HG03159 (cell line): ENCODE measurements at regions not wholly inside any gene's neighbourhood (a gene's known extent, or its start where the extent isn't known, plus 50 kb on each side); places are given as distances from the start of the nearest gene placed in this dataset.

ENCODE experiments used
- ATAC-seq: cut with Tn5 transposase; IDR thresholded peaks from one replicate; pipeline ENCODE4 v1.9.1; 2021; ENCODE audit warnings: mild to moderate bottlenecking, moderate library complexity; ENCODE audit not compliant: unreplicated experiment

DNA sequence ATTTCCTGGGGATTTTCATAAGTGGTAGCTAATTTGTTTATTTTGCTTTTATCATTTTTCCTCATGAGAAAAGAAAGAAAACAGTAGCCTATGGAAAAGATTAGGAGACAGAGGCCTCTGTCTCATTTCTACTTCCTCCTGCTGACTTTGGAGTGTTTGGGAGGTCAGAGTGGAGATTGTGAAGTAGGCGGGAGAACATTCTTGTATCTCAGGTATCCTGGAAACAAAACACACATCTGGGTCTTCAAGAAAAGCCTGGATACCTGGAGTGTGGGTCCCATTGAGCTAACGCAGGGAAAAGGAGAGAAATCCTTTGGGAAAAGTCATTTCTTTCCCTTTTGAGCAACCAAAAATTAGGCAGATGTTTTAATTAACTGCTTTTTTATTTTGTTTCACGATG lies 161.5 kb upstream of the DMAC1 start:
- no peak for ATAC-seq

DNA sequence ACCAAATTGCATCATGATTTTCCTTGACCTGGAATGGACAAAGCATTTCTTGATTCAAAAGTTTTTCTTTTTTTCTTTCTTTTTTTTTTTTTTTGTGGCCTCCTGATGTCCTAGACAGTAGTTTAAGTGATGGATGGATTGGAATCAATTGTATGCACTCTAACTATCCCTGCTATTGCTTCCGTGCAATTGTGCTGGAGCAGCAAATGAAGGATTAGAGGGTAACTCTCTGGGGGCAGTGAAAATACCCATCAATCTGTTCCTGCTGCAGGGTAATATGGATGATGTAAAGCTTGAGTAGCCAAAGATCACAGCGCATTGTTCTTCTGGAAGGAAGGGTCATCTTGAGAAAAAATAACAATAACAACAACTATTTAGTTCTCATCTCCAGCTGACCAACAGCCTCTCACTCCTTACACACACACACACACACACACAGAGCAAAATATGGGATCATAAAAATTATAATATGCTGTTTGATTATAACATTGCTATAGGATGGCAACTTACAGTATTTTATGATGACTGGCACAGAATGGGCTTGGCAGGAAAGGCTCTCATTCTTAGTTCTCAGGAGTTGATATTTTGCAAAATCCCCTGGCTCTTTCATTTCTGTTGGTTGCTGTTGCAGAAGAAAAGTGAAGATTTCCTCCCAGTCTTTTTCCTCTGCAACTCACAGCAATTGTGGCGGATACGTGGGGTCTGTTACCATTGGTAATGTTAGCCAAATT lies 160.9 kb upstream of the DMAC1 start:
- ATAC-seq = no peak

DNA sequence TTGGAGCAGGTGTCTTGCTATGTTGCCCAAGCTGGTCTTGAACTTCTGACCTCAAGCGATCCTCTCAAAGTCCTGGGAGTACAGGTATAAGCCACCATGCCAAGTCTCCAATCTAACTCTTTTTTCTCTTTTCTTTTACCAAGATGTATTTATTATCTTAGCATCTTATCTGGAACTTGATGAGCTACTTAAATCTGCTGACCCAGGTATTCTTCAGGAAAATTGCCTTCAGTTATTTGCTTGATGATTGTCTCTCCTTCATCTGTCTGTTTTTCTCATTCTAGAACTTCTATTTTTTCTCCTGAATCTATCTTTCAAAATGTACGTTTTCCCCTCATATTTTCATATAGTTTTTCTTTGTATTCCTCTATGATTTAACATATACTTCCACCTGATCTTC lies 158.2 kb upstream of the DMAC1 start:
- ATAC-seq = no peak

DNA sequence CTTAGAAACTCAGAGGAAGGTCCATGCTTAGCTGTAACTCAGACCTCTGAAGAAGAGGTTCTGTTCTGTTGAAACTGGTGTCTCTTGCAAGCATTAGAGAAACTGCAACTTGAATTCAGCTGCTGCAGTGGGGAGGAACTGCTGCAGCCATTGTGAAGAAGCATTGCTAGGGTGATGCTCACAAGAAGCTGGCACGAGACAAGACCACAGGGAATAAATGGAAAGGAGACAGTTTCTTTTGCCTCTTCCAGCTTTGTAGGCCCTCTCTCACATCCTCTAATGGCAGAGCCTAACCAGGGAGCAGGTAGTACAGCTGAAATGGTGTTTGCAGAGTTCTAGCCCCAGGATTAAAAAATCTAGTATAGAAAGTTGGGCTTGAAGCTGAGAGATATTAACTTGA lies 148.0 kb upstream of the DMAC1 start:
- no peak for ATAC-seq

DNA sequence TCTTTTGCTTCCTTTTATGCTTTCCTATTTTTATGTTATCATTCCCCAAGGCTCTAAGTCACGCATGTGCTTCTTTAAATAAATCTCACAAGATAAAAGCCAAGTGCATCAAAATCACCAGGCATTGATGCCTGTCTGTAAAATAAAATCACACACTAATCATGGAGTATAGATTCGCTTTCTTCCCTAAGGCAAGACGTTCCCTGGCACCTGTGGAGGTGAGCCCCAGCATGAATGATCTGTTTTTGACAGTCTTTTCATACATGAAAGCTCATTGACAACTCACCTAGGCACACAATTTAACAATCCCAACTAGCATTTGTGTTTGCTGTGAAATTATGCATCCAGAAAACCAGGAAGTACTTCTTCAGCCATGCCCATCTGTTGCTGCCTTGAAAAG lies 146.9 kb upstream of the DMAC1 start:
- ATAC-seq = no peak

DNA sequence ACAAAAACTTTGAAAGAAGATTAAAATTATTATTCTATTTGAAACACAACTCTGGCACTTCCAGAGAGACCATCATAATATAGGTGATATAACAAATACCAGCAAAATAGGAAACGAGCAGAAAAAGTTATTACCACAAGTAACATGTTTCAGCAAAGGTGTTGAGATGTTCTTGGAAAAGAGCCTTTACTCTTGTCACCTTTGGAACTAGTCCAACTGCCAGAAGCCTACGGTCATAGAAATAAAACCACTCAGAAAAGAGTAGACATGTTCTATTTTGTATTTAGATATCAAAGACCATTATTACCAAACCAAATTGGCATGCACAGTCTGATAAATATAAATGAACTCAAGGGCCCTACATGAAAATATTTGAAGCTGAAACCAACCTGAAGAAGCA lies 145.0 kb upstream of the DMAC1 start:
- ATAC-seq = no peak

DNA sequence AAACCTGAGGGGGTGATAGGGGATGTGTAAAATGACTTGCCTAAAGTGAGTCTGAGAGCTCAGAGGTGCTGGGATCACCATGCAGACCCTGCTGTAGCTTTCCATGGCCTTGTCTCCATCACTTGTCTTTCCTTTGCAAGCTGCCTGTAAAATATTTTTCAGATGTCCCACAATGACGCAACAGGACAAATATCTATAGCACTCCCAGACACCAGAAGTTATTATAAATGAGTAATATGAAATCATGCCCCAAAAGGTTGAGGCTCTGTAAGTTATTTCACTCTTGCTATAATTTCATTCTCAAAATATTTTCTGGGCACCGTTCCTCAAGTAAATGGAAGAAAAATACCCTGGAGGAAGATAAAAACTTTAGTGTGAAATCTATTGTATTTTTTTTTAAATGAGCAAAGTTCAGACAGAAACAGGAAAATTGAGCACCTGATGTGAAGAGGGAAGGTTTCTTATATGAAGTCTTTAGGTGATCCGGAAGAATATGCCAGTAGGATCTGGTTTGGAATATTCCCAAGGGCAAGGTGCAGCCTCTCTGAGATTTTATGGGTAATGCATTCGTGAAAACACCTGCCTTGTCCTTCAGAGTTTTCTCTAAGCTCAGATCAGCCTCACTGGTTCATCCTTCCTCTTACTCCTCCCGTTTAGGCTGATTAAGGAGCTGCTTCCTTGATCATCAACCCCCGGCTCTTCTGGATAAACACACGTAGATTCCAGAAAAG lies 138.3 kb upstream of the DMAC1 start:
- no peak for ATAC-seq

DNA sequence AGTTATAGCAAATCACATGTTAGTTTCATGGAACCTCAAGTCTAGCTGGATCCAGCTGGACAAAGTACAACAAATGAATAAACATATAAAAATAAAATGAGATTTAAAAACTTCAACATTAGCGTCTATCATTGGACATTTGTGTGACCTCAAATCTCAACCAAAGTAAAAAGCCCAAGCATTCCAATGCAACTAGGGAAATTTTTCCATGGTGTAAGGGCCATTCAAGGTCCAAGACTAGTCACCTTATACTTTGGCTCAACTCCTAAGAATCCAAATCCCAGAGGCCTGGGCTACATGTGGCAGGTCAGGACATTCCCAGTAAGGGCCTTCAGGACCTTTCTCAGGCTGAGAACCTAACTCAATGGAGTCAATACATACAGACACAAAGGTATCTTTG lies 137.4 kb upstream of the DMAC1 start:
- no peak for ATAC-seq

DNA sequence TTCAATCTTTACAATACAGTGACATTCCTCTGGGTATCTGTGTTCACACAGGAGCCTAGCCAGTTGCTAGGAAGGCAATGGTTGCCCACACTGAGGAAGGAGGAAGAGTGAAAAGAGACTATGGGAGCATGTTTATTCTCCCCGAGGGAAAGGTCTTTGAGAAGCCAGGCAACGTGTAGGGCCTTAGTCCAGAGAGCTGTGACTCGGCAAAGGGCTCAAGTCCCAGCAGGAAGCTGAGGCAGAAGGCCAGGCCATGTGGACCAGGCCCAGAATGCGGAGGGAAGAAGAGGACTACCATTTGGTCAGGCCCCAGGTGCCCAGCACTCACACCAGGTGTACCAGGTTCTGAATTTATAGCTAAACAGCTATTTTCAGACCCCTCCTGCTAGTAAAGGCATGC lies 136.6 kb upstream of the DMAC1 start:
- peak; percentile 2 for ATAC-seq

DNA sequence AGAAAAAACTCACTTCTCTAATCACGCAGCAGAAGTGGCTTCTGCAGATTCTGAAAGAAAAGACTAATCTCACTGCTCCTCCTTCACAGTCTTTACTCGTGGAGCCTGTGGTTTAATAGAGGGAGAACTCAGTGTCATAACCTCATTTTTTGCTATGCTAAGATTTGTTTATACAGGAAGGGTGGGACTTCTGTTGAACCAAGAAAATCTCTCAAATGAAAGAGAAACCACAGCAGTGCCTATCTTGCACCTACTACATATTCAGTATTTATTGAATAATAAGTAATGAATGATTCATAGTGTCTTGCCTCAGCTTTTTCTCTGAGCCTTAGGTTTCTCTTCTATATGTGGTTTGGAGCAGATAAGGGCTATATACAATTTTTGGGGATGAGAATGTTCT lies 136.1 kb upstream of the DMAC1 start:
- peak; percentile 69 for ATAC-seq

DNA sequence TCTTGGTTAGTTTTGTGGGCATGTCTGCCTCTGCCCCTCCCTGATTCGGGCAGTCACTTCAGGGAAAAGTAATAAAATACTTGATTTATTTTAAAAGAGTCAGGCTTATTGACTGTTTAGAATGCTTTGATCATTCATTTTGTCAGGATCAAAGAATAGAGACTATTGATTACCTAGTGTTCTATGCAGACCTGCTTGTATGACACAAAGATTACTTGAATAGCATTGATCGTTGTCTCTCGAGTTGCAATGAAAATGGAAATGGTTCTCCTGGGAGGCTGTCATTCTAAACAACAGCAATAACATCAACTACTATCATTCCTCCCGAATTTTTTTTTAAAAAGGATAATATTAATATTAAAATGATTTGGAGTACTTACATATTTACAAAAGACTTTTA lies 133.2 kb upstream of the DMAC1 start:
- ATAC-seq = no peak

DNA sequence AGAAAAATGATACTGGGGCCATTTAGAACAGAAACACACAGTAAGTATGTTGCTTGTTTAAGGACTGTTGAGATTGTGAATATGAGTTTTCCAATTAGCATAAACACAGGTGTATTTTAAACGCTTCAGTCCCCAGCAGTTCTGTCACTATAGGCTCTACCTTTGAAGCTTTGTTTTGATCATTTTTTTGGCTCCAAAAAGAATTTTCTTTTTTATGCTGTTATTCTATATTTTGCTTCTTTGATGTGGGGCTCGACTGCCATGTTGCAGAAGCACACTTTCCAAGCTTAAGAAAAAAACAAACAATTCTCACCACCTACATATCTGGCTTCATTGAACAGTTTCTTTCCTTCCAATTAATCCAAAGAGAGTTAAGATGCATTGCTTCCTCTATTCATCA lies 131.0 kb upstream of the DMAC1 start:
- ATAC-seq = no peak

DNA sequence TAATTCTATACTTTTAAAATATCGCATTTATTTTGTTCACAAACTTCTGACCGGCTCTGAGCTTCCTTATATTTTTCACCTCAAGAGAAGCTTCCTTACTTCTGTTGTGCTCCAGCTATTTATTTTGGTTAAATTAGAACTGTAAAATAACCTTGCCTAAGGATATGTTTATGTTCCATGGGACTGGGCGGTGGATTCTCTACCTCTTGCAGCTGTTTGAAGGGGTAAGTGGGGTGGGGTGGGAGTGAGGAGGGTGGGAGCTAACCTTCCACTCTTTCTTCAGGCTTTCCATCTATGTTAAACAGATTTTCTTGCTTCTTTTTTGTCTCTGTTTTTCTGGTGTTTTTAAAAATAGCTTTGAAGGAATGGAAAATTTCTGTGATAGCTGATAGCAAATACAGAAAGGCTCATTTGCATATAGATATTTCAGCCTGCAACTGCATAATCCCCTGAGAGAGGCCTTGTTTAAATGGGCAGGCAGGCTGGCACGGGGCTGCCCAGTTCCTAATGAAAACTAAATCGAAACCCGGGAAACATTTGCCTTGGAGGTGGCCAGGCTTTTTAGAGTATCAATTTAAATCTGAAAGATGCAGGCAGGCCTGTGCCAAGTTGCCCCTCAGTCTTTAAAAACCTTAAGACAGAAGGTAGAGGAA lies 122.1 kb upstream of the DMAC1 start:
- ATAC-seq = no peak

DNA sequence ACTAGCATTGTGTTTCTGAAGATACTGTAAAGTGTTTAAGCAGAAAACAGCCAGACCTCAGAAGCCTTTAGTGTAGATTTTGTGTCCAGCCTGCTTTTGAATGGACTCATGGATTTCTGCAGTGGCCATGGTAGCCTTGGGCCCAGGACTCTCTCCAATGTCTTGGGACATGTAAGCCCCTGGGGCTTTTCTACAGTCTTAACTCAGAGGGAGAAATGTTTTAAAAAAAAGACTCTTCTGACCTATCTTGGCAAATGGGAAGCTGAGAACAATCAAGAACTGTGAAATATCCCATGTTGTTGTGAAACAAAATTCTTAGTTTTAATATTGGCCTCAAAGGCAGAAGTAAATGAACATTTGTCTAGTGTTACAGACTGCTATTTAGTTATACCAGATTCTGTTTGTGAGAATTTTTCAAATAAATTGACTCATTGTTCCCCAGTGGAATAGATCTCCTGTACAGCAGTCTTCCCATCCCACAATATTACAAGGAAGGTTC lies 112.5 kb upstream of the DMAC1 start:
- no peak for ATAC-seq

DNA sequence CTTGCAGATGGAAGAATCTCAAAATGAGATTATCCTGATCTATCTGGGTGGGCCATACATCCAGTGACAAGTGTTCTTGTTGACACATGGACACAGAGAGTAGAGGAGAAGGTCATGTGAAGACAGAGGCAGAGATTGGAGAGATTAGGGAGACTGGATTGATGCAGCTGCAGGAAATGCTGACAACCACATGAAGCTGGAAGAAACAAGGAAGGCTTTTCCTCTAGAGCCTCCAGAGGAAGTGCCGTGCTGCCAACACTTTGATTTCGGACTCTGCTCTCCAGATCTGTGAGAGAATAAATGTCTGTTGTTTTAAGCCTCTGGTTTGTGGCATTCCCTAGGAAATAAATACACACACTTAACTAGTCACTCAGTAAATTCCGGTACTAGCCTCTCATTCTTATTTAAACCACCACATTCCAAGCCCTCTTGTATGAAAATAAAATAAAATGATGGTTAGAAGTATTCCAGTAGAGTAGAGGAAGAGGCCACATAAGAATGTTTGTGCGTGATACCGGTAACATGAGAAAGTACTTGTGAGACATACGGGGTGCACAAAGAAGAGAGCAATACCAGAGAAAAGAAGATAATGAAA lies 110.9 kb upstream of the DMAC1 start:
- ATAC-seq = no peak

DNA sequence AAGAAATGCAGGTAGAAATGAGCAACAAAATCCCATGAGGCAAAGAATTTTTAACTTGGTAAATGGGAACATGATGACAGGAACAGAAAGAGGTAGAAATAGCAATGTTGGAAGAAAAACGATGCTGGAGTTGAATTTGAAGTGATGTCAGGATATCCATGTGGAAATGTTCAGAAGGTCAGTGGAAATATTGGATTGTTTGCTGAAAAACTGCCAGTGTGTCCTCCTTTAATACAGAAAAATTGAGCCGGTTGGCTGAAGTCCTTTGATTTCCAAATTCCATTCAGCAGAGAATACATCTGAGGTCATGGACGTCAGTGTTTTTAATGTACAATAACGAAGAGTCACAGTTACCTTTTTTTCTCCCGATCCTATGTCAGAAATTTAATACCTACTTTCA lies 110.0 kb upstream of the DMAC1 start:
- ATAC-seq = no peak

DNA sequence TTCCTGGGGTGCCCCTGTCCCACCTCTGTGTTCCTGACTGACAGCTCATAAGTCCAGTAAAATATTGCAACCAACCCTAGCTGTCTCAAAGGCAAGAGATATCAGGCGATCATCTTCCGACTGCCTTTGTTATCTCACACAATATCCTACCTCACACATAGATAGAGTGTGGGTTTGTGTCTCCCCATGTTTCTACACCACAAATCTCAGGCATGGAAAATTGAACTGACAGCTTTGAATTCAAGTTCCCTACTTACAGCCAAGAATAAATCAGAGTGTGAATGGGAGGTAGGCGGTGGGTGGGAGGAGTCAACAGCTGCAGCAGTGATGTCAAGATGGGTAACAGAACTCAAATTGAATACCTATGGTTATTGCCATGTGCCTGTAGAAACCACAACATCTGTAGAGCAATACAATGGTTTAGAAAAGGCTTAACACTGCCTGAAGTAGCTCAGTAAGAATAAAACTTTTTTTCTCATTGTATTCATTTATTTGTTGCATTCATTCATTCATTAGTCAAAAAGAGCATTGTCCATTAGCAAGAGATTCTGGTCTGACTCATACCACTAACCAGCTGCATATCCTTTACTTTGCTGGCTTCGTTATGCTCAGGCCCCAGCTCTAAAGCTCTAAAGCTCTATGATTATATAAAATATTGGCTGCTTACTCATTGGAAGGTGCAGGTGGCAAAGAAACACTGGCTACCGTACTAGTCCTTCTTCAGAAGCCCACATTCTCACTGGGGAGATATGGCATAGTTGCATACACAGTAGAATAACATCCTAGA lies 108.2 kb upstream of the DMAC1 start:
- no peak for ATAC-seq

DNA sequence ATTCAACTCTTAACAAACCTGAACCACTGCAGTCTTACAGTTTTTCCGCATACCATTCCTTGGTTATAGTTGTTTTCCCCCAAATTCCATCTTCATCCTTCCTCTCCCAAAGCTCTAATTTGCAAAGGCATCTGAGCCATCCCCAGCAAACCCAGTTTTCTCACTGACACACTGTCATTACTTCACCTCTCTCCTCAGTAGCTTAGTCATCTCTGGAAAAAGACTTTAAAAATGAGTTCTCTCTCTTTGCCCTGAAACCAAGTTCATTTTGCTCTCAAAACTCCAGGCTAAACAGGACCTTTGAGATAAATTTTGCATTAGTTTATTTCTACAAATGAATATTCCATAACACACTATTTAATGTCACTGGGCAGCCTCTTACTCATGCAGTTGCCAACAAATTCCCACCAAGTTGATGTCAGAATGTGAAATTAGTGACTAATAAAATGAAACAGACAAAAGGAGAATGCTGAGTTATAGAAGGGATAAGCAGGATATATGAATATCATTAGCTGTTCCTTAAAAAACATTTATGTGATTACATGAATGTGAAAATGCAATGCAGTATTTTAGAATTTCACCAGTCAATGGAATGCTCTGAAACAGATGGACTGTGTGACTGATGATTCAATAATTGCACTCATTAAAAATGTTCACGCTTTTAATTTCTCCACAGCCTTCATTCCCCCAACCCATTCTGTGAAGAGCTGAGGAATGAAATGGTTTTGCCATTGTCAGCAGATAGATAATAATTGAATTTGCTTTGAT lies 107.4 kb upstream of the DMAC1 start:
- ATAC-seq = no peak

DNA sequence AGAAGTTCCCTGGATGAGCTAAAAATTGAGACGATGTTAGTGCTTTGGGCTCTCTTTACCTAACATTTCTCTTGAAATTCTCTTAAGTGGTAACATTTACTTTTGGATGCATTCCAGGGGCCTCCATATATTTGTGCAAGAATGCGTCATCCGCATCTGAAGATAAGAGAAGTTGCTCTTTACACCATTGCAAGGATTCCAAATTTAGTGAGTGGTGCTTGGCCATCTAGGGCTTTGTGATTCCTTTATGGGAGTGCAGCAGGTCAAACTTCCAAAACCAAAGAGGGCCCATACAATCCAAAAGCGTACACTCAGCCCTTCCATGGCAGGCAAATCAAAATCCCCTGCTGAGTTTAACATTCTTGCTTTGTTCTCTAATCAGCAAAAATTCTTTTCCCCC lies 102.0 kb upstream of the DMAC1 start:
- no peak for ATAC-seq

DNA sequence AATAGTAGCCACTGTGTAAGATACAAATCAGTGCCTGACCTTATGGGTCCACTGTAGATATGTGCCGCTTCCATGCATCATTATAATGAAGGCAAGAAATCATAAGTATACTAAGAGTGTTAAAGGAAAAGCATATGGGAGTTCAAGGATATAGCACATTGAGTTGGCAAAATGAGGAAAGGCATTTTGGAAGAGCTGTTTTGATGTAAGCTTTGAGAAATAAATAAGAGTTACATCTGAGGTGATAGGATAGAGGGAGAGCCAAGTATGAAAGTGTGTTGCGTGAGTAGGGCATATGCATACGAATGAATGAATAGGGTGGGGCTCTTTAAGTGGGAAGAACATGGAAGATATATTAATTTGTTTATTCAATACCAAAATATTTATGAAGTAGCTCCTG lies 101.0 kb upstream of the DMAC1 start:
- no peak for ATAC-seq
